ENCODE measurements at regions not wholly inside any gene's neighbourhood (a gene's known extent, or its start where the extent isn't known, plus 50 kb on each side); places are given as distances from the start of the nearest gene placed in this dataset.

GRCh38 chr12:114944736-114945135 is 260.8 kb upstream of the TBX3 start (continued):
- TF ChIP-seq CTCF (IDR thresholded peaks at IDR 0.05; ENCODE audit: low read depth, low read length, missing input control) = no peak
- TF ChIP-seq MAX (IDR thresholded peaks at IDR 0.05) = peak; percentile 47

GRCh38 chr12:114943601-114944000 is 259.6 kb upstream of the TBX3 start:
- H3K4me1 ChIP-seq (ENCODE audit: control insufficient read depth in 4 of 4, insufficient read depth in 4 of 4, low read length in 3 of 4) = peaks cover 2 to 8% (median 7%) of the 10 kb centered on the region in 4 donors
- no peak overlapping the region for H3K27ac ChIP-seq (ENCODE audit: low read depth in 1 of 2, low read length in 2 of 2)
- H3K36me3 ChIP-seq (ENCODE audit: control insufficient read depth in 4 of 4, insufficient read depth in 3 of 4, low read depth in 1 of 4, low read length in 3 of 4) = no peaks in the 10 kb centered on the region
- no peaks in the 10 kb centered on the region for H3K27me3 ChIP-seq (ENCODE audit: control insufficient read depth in 4 of 4, insufficient read depth in 4 of 4, low read length in 3 of 4)
- no peaks in the 10 kb centered on the region for H3K9me3 ChIP-seq (ENCODE audit: control insufficient read depth in 4 of 4, low read length in 3 of 4)
- no peak for TF ChIP-seq JUND (IDR thresholded peaks at IDR 0.05)
- TF ChIP-seq EGR1 (IDR thresholded peaks at IDR 0.05; ENCODE audit: low read depth in 2 of 2) = no peak
- TF ChIP-seq CTCF (IDR thresholded peaks at IDR 0.05; ENCODE audit: low read depth, low read length, missing input control) = no peak
- no peak for TF ChIP-seq FOXA1 (IDR thresholded peaks at IDR 0.05)
- TF ChIP-seq TAF1 (conservative IDR thresholded peaks at IDR 0.05) = no peak
- TF ChIP-seq HNF4A (conservative IDR thresholded peaks at IDR 0.05) = no peak
- TF ChIP-seq NR2F2 (IDR thresholded peaks at IDR 0.05) = no peak
- no peak for TF ChIP-seq YY1 (IDR thresholded peaks at IDR 0.05)
- TF ChIP-seq, protein P1, sequence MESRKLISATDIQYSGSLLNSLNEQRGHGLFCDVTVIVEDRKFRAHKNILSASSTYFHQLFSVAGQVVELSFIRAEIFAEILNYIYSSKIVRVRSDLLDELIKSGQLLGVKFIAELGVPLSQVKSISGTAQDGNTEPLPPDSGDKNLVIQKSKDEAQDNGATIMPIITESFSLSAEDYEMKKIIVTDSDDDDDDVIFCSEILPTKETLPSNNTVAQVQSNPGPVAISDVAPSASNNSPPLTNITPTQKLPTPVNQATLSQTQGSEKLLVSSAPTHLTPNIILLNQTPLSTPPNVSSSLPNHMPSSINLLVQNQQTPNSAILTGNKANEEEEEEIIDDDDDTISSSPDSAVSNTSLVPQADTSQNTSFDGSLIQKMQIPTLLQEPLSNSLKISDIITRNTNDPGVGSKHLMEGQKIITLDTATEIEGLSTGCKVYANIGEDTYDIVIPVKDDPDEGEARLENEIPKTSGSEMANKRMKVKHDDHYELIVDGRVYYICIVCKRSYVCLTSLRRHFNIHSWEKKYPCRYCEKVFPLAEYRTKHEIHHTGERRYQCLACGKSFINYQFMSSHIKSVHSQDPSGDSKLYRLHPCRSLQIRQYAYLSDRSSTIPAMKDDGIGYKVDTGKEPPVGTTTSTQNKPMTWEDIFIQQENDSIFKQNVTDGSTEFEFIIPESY (IDR thresholded peaks at IDR 0.05) = no peak
- no peak overlapping the region for H3K9ac ChIP-seq (ENCODE audit: low read depth in 1 of 2, low read length in 2 of 2)
- no peak for DNase-seq (ENCODE audit: low spot score)
- H3K4me3 ChIP-seq (ENCODE audit: low read depth in 1 of 3, low read length in 3 of 3) = no peak overlapping the region
- WGBS = 98% methylated on average over 1 of the region's 1 CpG

- no peaks in the 10 kb centered on the region for H3K36me3 ChIP-seq (ENCODE audit: control insufficient read depth in 4 of 4, insufficient read depth in 3 of 4, low read depth in 1 of 4, low read length in 3 of 4)
- no peak overlapping the region for H3K9ac ChIP-seq (ENCODE audit: low read depth in 1 of 2, low read length in 2 of 2)
- no peaks in the 10 kb centered on the region for H3K4me1 ChIP-seq (ENCODE audit: control insufficient read depth in 4 of 4, insufficient read depth in 4 of 4, low read length in 3 of 4)
- no peak overlapping the region for H3K27ac ChIP-seq (ENCODE audit: low read depth in 1 of 2, low read length in 2 of 2)
- no peak for DNase-seq (ENCODE audit: low spot score)
- H3K9me3 ChIP-seq (ENCODE audit: control insufficient read depth in 4 of 4, low read length in 3 of 4) = no peaks in the 10 kb centered on the region
- TF ChIP-seq NR2F2 (IDR thresholded peaks at IDR 0.05) (no peak), JUND (IDR thresholded peaks at IDR 0.05) (no peak), MAX (IDR thresholded peaks at IDR 0.05) (no peak), RXRA (IDR thresholded peaks at IDR 0.05) (no peak), HNF4G (IDR thresholded peaks at IDR 0.05) (no peak), SP1 (IDR thresholded peaks at IDR 0.05) (no peak), CTCF (IDR thresholded peaks at IDR 0.05; ENCODE audit: low read depth, low read length, missing input control) (no peak), GABPA (IDR thresholded peaks at IDR 0.05 in 1 of 2, conservative IDR thresholded peaks at IDR 0.05 in 1 of 2) (no peak), YY1 (IDR thresholded peaks at IDR 0.05) (no peak), TAF1 (conservative IDR thresholded peaks at IDR 0.05) (no peak)
- WGBS = 92% methylated on average over 18 of the region's 18 CpGs
- H3K4me3 ChIP-seq (ENCODE audit: low read depth in 1 of 3, low read length in 3 of 3) = no peak overlapping the region
- no peaks in the 10 kb centered on the region for H3K27me3 ChIP-seq (ENCODE audit: control insufficient read depth in 4 of 4, insufficient read depth in 4 of 4, low read length in 3 of 4)
Measured at GRCh38 chr12:114938487-114939210, 254.7 kb upstream of the TBX3 start.

Data from liver (tissue), 8 donors.